VCaP (cell line): ENCODE measurements at regions not wholly inside any gene's neighbourhood (a gene's known extent, or its start where the extent isn't known, plus 50 kb on each side); places are given as distances from the start of the nearest gene placed in this dataset.

ENCODE experiments used
- H3K27ac ChIP-seq: fragments of 450-650 bp; 2 replicates; pipeline ENCODE4 v1.5.1; 2017
- TF ChIP-seq, protein P1 (sequence below): fragments of 450-650 bp; conservative IDR thresholded peaks from 2 replicates; pipeline ENCODE4 v1.5.1; 2017; ENCODE audit warnings: mild to moderate bottlenecking, moderate library complexity

DNA sequence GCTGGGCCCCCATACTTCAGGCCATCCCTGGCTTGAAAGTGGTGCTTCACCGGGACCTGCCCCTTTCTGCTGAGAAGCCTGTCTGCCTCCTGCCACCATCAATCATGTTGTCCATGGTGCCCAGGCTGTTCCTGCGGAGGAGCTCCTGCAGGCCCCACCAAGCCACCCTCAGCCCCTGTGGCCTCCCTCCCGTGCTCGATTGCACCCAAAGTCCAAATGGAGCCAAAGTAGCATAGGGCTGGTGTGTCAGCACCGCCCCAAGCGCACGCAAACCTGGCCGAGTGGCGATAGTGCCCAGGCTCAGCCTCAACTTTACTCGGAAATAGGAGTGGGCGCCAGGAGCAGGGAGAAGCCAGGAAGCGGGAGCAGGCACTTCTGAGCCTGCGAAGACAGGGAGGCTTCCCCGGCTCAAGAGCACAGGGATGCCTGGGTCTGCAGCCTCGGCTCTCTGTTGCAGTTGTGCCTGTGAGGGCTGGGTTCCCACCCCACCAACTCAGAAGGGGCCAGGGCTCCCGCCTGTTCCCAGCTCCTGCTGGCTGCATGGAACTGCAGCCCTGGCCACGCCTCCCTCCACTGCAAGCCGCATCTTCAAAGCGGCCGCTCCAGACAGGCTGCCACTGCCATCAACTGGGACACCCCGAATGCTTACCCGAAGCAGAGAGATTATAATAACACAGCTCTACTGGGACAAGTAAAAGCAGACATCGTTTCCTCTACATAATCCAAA lies 203.0 kb downstream of the ARRDC4 start:
- no peak overlapping the region for H3K27ac ChIP-seq
- TF ChIP-seq, protein P1, sequence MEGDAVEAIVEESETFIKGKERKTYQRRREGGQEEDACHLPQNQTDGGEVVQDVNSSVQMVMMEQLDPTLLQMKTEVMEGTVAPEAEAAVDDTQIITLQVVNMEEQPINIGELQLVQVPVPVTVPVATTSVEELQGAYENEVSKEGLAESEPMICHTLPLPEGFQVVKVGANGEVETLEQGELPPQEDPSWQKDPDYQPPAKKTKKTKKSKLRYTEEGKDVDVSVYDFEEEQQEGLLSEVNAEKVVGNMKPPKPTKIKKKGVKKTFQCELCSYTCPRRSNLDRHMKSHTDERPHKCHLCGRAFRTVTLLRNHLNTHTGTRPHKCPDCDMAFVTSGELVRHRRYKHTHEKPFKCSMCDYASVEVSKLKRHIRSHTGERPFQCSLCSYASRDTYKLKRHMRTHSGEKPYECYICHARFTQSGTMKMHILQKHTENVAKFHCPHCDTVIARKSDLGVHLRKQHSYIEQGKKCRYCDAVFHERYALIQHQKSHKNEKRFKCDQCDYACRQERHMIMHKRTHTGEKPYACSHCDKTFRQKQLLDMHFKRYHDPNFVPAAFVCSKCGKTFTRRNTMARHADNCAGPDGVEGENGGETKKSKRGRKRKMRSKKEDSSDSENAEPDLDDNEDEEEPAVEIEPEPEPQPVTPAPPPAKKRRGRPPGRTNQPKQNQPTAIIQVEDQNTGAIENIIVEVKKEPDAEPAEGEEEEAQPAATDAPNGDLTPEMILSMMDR: no peak

DNA sequence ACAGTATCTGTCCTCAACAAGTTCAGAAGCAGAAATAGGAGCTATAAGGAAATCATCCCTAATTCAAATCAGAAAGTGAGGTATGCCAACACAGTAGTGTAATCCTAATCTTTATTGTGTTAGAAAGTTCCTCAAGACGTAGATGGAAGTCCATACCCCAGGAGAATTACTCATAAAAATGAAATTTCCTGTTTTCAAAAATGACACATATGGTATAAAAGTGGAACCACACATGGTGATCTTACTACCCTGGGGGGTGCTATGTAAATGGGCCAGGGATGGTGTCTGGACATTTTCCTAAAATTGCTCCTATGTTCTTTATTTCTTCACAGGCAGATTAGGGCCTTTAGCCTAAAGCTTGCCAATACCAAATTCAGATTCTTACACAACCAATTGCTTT lies 204.1 kb downstream of the ARRDC4 start:
- H3K27ac ChIP-seq: no peak overlapping the region
- TF ChIP-seq, protein P1: no peak

DNA sequence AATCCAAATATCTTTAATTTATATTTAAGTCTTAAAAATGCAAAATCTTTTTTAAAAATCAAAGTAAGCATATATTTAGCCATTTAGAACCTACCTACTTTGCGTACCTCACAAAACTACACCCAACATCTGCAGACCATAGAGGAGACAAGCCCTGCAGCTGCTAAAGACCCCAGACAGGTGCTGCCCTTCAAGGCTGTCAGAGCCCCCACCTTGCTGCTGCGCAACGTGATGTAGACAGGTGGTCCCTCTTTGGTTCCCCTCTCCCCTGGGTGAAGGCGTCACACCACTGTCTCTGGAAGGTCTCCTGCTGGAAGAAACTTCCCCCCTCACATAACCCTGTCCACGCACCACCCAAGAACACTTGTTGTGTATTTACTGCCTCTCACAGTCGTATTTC lies 204.5 kb downstream of the ARRDC4 start:
- H3K27ac ChIP-seq: no peak overlapping the region
- TF ChIP-seq, protein P1: no peak

DNA sequence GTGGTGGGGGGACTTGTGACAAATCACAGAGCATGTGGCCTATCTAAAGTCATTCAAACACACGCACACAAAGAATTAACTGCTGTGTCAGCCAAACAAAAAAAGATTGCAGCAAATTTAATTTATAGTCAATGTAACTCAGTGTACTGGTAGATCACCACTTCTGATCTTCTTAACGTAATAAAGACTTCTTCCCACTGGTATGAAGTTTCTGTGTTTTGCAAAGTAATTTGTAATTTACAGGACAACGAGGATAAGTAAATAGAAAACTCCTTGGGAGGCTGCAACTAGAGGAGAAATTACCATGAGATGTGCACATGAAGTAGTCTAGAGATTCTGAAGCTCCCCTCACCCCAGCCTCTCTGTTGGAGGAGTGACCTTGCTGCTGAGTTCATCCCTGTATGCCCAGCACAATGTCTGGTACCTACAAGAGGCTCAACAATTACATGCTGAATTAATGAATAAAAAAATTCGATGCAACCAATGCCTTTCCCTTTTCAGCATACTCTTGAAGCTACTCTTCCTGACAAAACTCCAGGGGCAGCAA lies 207.3 kb downstream of the ARRDC4 start:
- H3K27ac ChIP-seq: no peak overlapping the region
- TF ChIP-seq, protein P1: no peak

DNA sequence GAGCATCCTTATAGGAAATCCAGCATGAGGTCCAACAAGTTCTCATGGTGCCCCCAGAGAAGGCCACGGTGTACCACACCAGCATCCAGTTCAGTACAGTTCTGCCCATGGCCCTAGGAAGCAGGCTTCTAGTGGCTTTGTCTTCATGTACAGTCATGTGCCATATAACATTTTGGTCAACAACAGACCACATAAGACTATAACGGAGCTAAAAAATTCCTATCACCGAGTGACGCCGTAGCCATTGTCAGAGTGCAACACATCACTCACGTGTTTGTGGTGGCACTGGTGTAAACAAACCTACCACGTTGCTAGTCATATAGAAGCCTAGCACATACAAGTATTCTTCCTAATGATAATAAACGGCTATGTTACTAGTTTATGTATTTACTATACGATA lies 209.0 kb downstream of the ARRDC4 start:
- no peak overlapping the region for H3K27ac ChIP-seq
- TF ChIP-seq, protein P1: no peak

DNA sequence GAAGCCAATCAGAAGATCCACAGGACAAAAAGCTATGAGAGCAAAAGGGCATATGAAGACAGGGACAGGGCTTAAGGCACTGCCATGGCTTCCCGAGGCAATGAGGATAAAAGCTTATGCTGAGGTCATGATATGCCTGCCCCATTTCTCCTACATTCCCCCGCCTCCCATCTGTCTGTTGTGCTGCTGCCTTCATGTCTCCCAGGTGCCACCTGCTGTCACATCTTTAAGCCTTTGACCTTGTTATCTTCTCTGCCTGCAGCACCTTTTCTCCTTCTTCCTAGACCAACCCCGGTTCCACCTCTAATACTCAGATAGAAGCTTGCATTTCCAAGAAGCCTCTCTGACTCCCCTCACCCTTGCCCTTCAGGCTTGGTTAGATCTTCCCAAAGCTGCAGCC lies 213.8 kb downstream of the ARRDC4 start:
- H3K27ac ChIP-seq: no peak overlapping the region
- TF ChIP-seq, protein P1: peak; percentile 33

DNA sequence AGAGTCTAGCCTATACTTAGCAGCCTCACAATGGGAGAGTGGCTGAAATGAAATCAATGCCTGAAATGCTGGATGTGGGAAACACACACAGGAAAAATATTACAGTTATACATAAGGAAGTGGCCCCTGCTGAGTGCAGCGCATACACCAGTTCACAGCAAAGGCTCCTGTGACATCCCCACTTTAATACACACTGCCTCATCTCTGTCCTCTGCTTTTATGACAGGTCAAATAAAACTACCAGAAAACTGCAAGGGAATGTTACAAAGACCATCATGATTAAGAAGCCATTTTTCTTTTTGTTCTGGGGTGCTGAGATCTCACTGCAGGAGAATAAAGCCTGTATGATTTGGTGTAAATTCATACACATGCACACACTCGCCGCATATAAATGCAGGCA lies 214.3 kb downstream of the ARRDC4 start:
- TF ChIP-seq, protein P1: no peak
- no peak overlapping the region for H3K27ac ChIP-seq
